Cardiac muscle cell (in vitro differentiated cells and primary cell): ENCODE measurements at regions not wholly inside any gene's neighbourhood (a gene's known extent, or its start where the extent isn't known, plus 50 kb on each side); places are given as distances from the start of the nearest gene placed in this dataset.

ENCODE experiments used
- DNase-seq, 2 donors: peaks; one replicate each; pipeline versions ENCODE4 v3.0.0 to v3.0.0-alpha.2; 2010 to 2017; ENCODE audit warnings: low read depth in 1 of 2, low spot score in 1 of 2
- H3K27ac ChIP-seq: fragments of 200-600 bp; sonication (generic); 2 replicates; pipeline ENCODE4 v1.5.1; 2016
- H3K27me3 ChIP-seq: fragments of 200-600 bp; sonication (generic); 2 replicates; pipeline ENCODE4 v1.6.0; 2016; ENCODE audit warnings: control low read depth
- H3K36me3 ChIP-seq: fragments of 200-600 bp; sonication (generic); 2 replicates; pipeline ENCODE4 v1.5.1; 2016; ENCODE audit warnings: control low read depth
- H3K4me1 ChIP-seq: fragments of 200-600 bp; sonication (generic); 2 replicates; pipeline ENCODE4 v1.8.1; 2017; ENCODE audit warnings: low read depth, mild to moderate bottlenecking, mixed run types
- H3K4me3 ChIP-seq: fragments of 200-600 bp; sonication (generic); 2 replicates; pipeline ENCODE4 v1.5.1; 2016; ENCODE audit warnings: mild to moderate bottlenecking
- H3K9me3 ChIP-seq: fragments of 200-600 bp; sonication (generic); 2 replicates; pipeline ENCODE4 v1.5.1; 2017; ENCODE audit warnings: low read depth, mild to moderate bottlenecking, control low read depth
- CTCF ChIP-seq: IDR thresholded peaks from 2 replicates; pipeline ENCODE4 v1.5.1; 2012; ENCODE audit warnings: low read depth, mild to moderate bottlenecking, low read length

DNA sequence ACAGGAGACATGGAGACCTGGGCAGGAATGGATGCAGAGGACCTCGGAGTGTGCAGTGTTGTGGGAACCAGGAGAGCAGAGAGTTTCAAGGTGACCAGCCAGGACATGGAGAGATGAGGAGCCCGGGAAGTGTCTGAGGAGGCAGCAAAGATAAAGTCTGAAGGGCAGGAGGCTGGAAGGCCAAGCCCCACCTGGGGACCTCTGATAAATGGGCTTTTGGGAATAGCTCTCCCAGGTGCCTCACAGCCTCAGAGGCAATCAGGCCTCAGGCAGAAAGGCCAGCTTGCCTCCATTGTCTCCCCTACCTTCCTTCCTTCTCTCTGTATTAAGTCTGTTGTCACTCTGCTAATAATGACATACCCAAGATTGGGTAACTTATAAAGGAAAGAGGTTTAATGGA, 97.5 kb upstream of the TPM1 start:
- Histone ChIP-seq H3K27me3 (no peaks in the 10 kb centered on the region), H3K4me1 (peaks cover 29% of the 10 kb centered on the region), H3K36me3 (no peaks in the 10 kb centered on the region), H3K9me3 (no peaks in the 10 kb centered on the region), H3K27ac (no peak overlapping the region), H3K4me3 (no peak overlapping the region)
- DNase-seq: no peak
- no peak for TF ChIP-seq CTCF

DNA sequence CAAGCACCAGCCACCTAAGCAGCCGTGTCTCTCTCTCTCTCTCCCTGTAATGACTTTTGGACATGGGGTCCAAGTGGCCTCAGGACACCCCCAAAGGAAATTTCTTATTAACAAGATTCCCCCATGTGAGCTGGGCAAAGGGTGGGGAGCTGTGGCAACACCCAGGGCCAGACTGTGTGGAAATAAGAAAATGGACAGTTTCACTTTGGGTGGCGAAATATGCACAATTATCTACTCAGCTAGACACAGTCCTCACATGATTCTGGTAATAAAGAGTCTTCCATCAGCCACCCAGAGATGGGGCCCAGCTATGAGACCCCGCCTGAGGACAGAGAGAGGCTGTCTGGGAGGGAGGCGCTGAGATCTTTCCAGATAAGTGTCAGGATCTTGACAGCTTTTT, 96.8 kb upstream of the TPM1 start:
- H3K27me3 ChIP-seq: no peaks in the 10 kb centered on the region
- no peak overlapping the region for H3K4me3 ChIP-seq
- no peaks in the 10 kb centered on the region for H3K36me3 ChIP-seq
- H3K4me1 ChIP-seq: peaks cover 22% of the 10 kb centered on the region
- no peaks in the 10 kb centered on the region for H3K9me3 ChIP-seq
- H3K27ac ChIP-seq: no peak overlapping the region
- TF ChIP-seq CTCF: no peak
- peak in 1 of 2 donors; percentile 17 for DNase-seq

DNA sequence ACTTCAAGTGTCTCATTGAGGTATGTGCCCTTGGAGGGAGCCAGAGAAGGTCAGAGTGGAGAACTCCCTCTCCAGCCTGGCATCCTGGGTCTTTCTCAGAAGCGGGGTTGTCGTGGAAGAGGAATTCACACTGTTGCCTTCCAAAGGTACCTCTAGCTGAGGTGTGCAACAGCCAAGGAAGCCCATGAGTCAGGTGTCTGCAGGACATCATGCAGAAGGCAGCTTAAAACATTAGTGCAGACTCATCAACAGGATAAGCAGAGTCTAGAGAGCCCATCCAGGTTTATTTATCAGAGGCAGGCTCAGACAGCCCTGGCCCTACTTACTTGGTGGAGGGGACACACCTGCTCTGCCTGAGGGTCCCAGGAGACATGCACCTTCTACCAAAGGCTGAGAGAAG, 95.6 kb upstream of the TPM1 start:
- Histone ChIP-seq H3K9me3 (no peaks in the 10 kb centered on the region), H3K36me3 (no peaks in the 10 kb centered on the region), H3K27ac (no peak overlapping the region), H3K4me1 (peaks cover 15% of the 10 kb centered on the region), H3K4me3 (no peak overlapping the region), H3K27me3 (no peaks in the 10 kb centered on the region)
- DNase-seq: no peak
- no peak for TF ChIP-seq CTCF

DNA sequence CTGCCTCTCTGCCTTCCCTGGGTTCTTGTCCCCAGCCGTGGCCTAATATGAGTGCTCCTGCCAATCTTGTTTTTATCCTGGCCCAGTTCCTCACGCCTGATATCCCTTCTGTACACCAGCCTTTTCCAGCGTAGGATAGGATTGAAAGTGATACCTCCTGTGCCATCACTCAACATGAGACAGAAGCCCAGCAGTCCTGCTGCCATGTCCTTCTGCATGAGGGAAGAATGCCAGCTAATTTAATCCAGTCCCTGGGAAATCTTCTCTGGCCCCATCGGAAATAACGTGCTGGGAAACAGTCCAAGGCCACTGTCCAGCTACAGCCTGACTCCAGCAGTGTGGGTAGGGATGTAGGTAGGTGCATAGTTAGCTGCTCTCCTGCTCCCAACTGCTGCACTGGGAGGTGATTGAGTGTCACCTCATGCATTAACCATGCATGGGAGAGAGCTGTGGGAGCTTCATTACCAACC, 92.0 kb upstream of the TPM1 start:
- no peak for TF ChIP-seq CTCF
- no peaks in the 10 kb centered on the region for H3K9me3 ChIP-seq
- H3K27me3 ChIP-seq: no peaks in the 10 kb centered on the region
- no peak for DNase-seq
- no peak overlapping the region for H3K27ac ChIP-seq
- H3K4me3 ChIP-seq: no peak overlapping the region
- peaks cover 13% of the 10 kb centered on the region for H3K4me1 ChIP-seq
- H3K36me3 ChIP-seq: no peaks in the 10 kb centered on the region

DNA sequence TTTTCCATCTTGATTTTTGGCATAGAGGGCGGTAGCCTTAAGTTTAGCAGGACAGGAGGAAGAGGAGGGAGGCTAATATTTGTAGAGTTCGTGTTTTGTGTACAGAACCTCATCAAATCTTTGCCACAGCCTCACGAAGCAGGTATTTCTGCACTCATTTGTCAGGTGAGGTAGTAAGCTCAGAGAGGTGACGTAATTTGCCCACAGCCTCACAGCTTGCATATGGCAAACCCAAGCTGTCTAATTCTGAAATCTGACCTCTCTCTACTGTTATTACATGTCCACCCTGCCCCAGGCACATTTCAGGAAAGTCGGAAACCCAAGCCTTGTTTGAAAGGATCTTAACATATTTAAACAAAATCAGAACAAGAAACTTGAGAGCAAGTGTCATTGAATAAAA, 91.1 kb upstream of the TPM1 start:
- H3K27ac ChIP-seq: no peak overlapping the region
- H3K4me3 ChIP-seq: no peak overlapping the region
- TF ChIP-seq CTCF: no peak
- H3K36me3 ChIP-seq: no peaks in the 10 kb centered on the region
- no peaks in the 10 kb centered on the region for H3K27me3 ChIP-seq
- peaks cover 6% of the 10 kb centered on the region for H3K4me1 ChIP-seq
- DNase-seq: no peak
- H3K9me3 ChIP-seq: no peaks in the 10 kb centered on the region

- no peaks in the 10 kb centered on the region for H3K9me3 ChIP-seq
- no peak for TF ChIP-seq CTCF
- no peak overlapping the region for H3K27ac ChIP-seq
- H3K4me3 ChIP-seq: no peak overlapping the region
- no peaks in the 10 kb centered on the region for H3K27me3 ChIP-seq
- DNase-seq: no peak
- H3K36me3 ChIP-seq: no peaks in the 10 kb centered on the region
- peaks cover 9% of the 10 kb centered on the region for H3K4me1 ChIP-seq
Observed at GRCh38 chr15:62953021-62953420, 89.5 kb upstream of the TPM1 start.
